Dendritic cell treated with granulocyte-macrophage colony-stimulating factor and Interleukin-4, amounts not matched to agents 40 ng/mL and 50 ng/mL, for 4 days (primary cell): ENCODE measurements at regions not wholly inside any gene's neighbourhood (a gene's known extent, or its start where the extent isn't known, plus 50 kb on each side); places are given as distances from the start of the nearest gene placed in this dataset.
"Not testable (repeated sequence)": the region's sequence is repeated elsewhere in the genome, so short reads cannot be mapped to it uniquely, and the experiment has no call there.

Source experiments
- H3K27ac Mint-ChIP-seq: one replicate; pipeline ENCODE4 v1.8.0; 2022; ENCODE audit warnings: mild to moderate bottlenecking, mixed read lengths
- H3K27me3 Mint-ChIP-seq: one replicate; pipeline ENCODE4 v1.8.0; 2022; ENCODE audit warnings: mild to moderate bottlenecking, mixed read lengths
- H3K36me3 Mint-ChIP-seq: one replicate; pipeline ENCODE4 v1.8.0; 2022; ENCODE audit warnings: low read depth, mixed read lengths
- H3K4me1 Mint-ChIP-seq: one replicate; pipeline ENCODE4 v1.8.0; 2022; ENCODE audit warnings: low read depth, mixed read lengths
- H3K4me3 Mint-ChIP-seq: one replicate; pipeline ENCODE4 v1.8.0; 2022; ENCODE audit warnings: mild to moderate bottlenecking, moderate library complexity, mixed read lengths
- H3K9me3 Mint-ChIP-seq: one replicate; pipeline ENCODE4 v1.8.0; 2022; ENCODE audit warnings: mixed read lengths
- intact Hi-C: fragments of 100-400 bp; cut with micrococcal nuclease; formaldehyde crosslinking; loops from one replicate; pipeline ENCODE4 v1.15.0; 2022

DNA sequence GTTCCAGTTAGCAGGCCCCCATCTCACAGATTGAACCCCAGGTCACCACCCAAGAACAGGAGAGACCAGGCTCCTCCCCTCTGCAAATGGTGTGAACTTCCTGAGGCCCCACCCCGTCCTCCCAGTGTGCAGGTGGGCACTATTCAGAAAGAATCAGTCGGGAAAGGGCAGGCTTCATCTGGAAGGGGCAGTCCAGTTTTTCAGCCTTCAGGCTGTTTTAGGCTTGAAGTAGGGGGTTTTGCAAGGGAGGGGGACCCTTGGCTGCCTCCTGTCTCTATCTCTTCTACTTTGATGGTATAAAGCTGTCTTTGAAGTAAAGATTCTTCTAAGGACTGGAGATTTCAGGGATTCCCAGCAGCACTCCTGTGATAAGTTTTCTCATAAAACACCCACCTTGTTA lies 267.6 kb downstream of the RND3 start:
- intact Hi-C loops = no loop called here
- no peaks in the 10 kb centered on the region for H3K36me3 Mint-ChIP-seq
- H3K4me3 Mint-ChIP-seq = no peak overlapping the region
- H3K27ac Mint-ChIP-seq = no peak overlapping the region
- H3K4me1 Mint-ChIP-seq = no peaks in the 10 kb centered on the region
- no peaks in the 10 kb centered on the region for H3K9me3 Mint-ChIP-seq
- H3K27me3 Mint-ChIP-seq = no peaks in the 10 kb centered on the region

DNA sequence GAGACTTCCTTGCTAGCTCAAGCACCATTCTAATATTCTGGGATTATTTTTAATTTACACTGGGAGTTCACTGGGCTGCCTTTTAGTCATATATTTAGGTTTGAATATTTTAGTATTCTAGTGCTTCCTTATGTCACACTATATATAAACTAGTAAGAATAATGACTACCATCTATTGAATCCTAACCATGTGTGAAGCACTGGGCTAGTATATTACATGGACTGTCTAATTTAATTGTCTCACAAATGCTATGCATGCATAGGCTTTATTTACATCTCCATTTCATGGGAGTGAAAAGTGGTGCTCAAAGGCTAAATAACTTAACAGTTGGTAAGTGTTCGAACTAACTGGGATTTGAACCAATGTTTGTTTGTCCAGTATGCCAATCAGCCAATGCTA lies 272.4 kb downstream of the RND3 start:
- Mint-ChIP-seq H3K4me3 (no peak overlapping the region), H3K9me3 (no peaks in the 10 kb centered on the region), H3K4me1 (no peaks in the 10 kb centered on the region), H3K36me3 (no peaks in the 10 kb centered on the region), H3K27ac (no peak overlapping the region), H3K27me3 (no peaks in the 10 kb centered on the region)
- intact Hi-C loops = no loop called here

DNA sequence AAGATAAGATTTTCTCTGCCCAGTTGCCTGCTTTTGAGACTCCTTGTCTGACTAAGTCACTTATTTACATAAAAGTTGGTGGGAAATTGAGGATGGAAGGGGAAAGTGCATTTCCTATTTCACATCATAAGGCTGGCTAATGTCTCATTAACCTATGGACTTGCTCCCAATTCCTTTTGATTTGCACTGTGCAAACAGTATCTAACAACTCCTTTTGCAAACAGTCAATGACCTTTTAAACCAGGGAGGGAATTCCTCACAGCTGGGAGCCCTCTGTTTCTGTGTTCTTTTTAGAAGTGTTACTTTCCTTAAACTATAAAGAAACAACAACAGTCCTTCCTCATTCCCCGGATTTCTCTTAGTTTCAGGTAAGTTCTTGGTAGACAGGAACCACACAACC lies 272.8 kb downstream of the RND3 start:
- Mint-ChIP-seq H3K27ac (no peak overlapping the region), H3K36me3 (no peaks in the 10 kb centered on the region), H3K4me3 (no peak overlapping the region), H3K27me3 (no peaks in the 10 kb centered on the region), H3K9me3 (no peaks in the 10 kb centered on the region), H3K4me1 (no peaks in the 10 kb centered on the region)
- intact Hi-C loops = no loop called here

DNA sequence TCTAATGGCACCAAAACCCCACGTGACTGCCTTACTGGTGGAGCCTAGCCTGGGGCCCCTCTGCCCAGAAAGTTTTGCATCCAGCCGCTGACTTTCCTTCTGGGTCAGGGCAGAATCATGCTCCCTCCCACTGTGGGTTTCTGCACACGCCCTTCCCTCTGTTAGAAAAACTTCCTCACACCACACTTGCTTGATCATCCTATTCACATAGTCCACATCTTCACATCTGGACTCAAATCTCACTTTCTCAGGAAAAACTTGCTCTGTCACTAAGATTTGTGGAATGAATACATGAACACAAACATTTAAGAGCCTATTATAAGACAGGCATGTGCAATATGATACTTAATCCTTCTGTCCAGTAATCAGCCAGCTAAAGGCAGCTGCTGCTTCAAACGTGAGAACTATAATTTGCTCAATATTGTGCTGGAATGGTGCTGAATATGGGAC lies 274.7 kb downstream of the RND3 start:
- Mint-ChIP-seq H3K4me1 (no peaks in the 10 kb centered on the region), H3K27me3 (no peaks in the 10 kb centered on the region), H3K27ac (no peak overlapping the region), H3K9me3 (peaks cover 6% of the 10 kb centered on the region), H3K4me3 (no peak overlapping the region), H3K36me3 (no peaks in the 10 kb centered on the region)
- intact Hi-C loops = no loop called here

DNA sequence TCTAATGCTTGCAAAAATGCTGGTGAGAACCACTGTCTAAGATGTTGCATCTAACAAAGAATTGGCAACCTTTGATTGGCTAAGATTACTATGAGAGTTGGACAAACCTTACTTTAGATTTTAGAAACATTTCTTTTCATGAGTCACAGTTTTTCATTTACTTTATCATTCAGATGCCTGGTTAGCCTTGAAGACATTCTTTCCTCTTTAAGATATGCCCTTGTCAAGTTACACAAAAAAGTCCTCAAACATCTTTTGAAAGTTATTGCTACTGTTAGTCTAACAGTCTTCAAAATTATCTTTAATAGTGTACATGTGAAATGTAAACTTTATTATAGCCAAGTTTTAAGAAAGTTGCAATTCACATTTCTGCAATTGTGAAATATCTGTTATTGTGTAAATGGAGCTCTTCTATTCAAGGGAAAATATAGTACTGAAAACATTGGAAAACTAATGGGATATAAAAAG lies 276.3 kb downstream of the RND3 start:
- Mint-ChIP-seq H3K27me3 (no peaks in the 10 kb centered on the region), H3K27ac (no peak overlapping the region), H3K9me3 (peaks cover 6% of the 10 kb centered on the region), H3K36me3 (no peaks in the 10 kb centered on the region), H3K4me3 (no peak overlapping the region), H3K4me1 (no peaks in the 10 kb centered on the region)
- intact Hi-C loops = no loop called here

DNA sequence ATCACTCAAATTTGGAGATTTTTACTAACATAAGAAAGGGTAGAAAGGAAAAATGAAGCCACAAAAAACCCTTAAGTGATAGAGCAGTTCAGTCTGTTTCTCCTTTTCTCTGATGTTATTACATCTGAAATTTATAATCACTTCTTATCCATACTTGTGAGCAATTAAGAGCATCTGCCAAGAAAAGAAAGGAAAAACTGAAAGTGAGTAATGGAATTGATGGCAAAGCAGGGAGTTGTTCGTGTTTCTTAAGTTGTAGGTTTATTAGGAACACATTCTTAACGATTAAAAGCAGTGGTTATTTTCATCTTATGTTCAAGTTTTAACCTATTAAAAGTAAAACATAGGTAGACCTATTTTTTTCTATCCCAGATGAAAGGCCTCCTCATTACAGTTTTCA lies 277.7 kb downstream of the RND3 start:
- no peaks in the 10 kb centered on the region for H3K4me1 Mint-ChIP-seq
- peaks cover 6% of the 10 kb centered on the region for H3K9me3 Mint-ChIP-seq
- no peak overlapping the region for H3K27ac Mint-ChIP-seq

DNA sequence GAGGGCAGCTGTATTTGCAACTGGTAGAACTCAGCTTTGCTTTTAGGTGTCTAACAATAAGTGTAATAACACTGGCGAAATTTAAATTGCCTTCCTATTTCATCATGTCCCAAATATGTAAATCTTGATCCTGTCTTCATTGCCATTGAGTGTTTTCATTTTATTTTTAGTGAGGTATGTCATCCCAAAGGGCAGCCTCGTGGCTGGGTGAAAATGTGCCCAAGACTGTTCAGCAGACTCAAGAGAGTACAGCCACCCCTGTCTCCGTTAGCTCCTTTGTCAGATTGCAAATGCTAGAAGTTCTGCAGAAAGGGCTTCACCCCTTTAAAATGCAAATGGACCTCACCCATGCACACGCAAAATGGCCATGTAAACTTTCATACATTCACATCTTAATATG lies 278.8 kb downstream of the RND3 start:
- Mint-ChIP-seq H3K9me3 (peaks cover 12% of the 10 kb centered on the region), H3K27me3 (no peaks in the 10 kb centered on the region), H3K4me3 (no peak overlapping the region), H3K4me1 (no peaks in the 10 kb centered on the region), H3K27ac (no peak overlapping the region), H3K36me3 (no peaks in the 10 kb centered on the region)
- intact Hi-C loops = no loop called here

More for the DNA sequence above, 277.7 kb downstream of the RND3 start:
- intact Hi-C loops = no loop called here
- Mint-ChIP-seq H3K27me3 (no peaks in the 10 kb centered on the region), H3K4me3 (no peak overlapping the region), H3K36me3 (no peaks in the 10 kb centered on the region)

DNA sequence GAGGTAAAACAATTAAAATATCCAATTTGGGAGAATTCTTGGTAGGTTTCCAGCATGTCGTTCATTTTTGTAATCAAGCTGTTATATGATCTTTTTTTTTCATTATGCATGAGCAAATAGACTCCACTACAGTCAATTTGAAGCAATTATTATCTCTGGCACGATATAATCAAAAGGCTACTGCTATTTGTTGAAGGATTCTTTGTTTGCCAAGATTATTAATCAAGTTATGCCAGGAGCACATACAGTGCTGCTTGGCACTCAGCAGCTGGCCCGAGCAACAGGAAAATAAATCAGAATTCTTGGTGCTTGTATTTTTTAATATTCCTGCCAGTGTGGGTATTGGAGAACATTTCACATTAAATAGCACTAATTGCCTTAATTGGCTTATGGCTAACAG lies 279.5 kb downstream of the RND3 start:
- Mint-ChIP-seq H3K27me3 (no peaks in the 10 kb centered on the region), H3K4me3 (no peak overlapping the region), H3K36me3 (no peaks in the 10 kb centered on the region), H3K27ac (no peak overlapping the region), H3K4me1 (no peaks in the 10 kb centered on the region), H3K9me3 (peaks cover 15% of the 10 kb centered on the region)
- intact Hi-C loops = no loop called here

DNA sequence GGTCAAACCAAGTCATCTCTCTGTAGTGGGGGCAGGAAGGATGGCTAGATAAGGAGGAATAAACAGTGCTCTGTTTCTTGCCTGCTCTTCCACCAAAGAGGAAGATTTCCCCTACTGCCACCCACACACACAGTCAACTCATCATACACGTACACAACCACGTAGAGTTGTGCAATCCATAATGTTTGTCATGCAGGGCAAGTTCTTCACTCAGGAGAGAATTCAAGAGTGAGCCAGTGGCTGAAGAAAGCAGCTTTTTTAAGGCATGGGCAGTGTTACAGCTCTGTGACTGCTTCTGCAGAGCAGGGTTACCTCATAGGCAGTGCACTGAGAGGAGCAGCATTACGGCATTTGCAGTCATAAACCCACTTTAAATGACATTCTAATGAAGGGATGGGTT lies 283.0 kb downstream of the RND3 start:
- intact Hi-C loops = no loop called here
- peaks cover 26% of the 10 kb centered on the region for H3K9me3 Mint-ChIP-seq
- H3K36me3 Mint-ChIP-seq = no peaks in the 10 kb centered on the region
- no peak overlapping the region for H3K4me3 Mint-ChIP-seq
- H3K27ac Mint-ChIP-seq = no peak overlapping the region
- no peaks in the 10 kb centered on the region for H3K4me1 Mint-ChIP-seq
- no peaks in the 10 kb centered on the region for H3K27me3 Mint-ChIP-seq

DNA sequence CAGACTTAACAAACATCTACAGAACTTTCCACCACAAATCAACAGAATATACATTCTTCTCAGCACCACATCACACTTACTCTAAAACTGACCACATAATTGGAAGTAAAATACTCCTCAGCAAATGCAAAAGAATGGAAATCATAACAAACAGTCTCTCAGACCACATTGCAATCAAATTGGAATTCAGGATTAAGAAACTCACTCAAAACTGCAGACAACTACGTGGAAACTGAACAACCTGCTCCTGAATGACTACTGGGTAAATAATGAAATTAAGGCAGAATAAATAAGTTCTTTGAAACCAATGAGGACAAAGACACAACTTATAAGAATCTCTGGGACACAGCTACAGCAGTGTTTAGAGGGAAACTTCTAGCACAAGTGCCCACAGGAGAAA lies 292.7 kb downstream of the RND3 start:
- H3K36me3 Mint-ChIP-seq, H3K27me3 Mint-ChIP-seq, intact Hi-C loops: not testable (repeated sequence)

DNA sequence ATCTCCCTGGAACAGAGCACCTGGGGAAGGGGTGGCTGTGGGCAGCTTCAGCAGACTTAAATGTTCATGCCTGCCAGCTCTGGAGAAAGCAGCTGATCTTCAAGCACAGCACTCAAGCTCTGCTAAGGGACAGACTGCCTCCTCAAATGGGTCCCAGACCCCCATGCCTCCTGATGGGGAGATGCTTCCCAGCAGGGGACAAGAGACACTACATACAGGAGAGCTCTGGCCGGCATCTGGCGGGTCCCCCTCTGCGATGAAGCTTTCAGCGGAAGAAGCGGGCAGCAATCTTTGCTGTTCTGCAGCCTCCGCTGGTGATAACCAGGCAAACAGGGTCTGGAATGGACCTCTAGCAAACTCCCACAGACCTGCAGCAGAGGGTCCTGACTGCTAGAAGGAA lies 294.8 kb downstream of the RND3 start:
- H3K4me3 Mint-ChIP-seq = no peak overlapping the region
- H3K4me1 Mint-ChIP-seq = no peaks in the 10 kb centered on the region
- no peaks in the 10 kb centered on the region for H3K27me3 Mint-ChIP-seq
- intact Hi-C loops = no loop called here
- no peaks in the 10 kb centered on the region for H3K36me3 Mint-ChIP-seq
- H3K9me3 Mint-ChIP-seq = peaks cover 8% of the 10 kb centered on the region
- no peak overlapping the region for H3K27ac Mint-ChIP-seq

More for the DNA sequence above, 292.7 kb downstream of the RND3 start:
- not testable (repeated sequence) for H3K4me1 Mint-ChIP-seq, H3K9me3 Mint-ChIP-seq, H3K4me3 Mint-ChIP-seq, H3K27ac Mint-ChIP-seq

DNA sequence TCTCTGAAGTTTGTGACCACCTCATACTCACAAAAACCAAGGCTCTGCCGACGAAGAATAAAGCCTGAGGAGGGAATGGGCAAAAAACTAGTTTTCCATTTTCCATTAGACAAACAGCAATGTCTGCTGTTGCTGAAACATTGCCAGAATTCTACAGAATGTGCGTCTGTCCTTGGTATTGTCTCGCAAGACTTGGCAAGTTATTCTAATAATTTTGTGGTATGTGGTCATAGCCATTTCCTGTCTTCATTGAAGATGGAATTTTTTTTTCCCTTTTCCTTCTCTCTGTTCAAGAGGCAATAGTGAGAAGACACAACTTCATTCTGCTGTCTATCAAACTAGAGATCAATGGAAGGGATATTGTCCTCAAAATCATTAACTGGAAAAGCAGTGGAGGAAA lies 296.1 kb downstream of the RND3 start:
- intact Hi-C loops = no loop called here
- Mint-ChIP-seq H3K27ac (no peak overlapping the region), H3K9me3 (peaks cover 8% of the 10 kb centered on the region), H3K4me3 (no peak overlapping the region), H3K36me3 (no peaks in the 10 kb centered on the region), H3K27me3 (no peaks in the 10 kb centered on the region), H3K4me1 (no peaks in the 10 kb centered on the region)

DNA sequence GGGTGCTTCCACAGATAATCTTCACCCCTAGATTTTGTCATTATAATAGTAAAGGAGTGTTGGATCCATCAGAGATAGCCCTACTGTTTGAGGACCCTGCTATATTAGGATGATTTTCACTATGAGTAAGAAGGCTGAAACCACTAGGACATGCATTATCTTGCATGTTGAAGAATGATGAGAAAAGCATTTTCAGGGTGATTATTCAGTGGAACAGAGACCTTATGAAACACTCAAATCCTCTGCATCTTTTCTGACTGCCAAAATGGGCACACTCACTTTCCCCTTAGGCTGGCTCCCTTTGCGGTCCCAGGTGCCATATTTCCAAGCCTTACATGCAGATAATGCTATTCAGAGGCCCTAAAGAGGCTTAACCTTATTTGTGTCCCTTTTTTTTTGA lies 296.9 kb downstream of the RND3 start:
- Mint-ChIP-seq H3K27ac (no peak overlapping the region), H3K4me1 (no peaks in the 10 kb centered on the region), H3K9me3 (peaks cover 8% of the 10 kb centered on the region), H3K27me3 (no peaks in the 10 kb centered on the region), H3K36me3 (no peaks in the 10 kb centered on the region), H3K4me3 (no peak overlapping the region)
- intact Hi-C loops = no loop called here

DNA sequence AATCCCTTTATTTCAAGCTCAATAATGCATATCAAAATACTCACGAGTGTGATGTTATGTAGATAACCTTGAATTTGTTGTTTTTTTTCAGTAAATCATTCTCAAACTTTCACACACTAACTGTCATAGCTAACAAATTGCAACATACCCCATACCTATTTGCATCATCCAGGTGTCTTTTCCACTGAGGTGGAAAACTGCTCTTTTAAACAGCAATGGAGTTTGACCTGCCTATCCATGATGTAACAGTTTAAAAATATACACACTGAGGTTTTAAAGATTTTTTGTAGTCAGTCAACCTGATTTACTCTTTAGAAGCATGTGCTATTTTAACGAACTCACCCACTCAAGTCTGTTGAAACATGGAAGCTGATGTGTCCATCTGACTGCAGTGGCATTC lies 298.7 kb downstream of the RND3 start:
- intact Hi-C loops = no loop called here
- Mint-ChIP-seq H3K4me1 (no peaks in the 10 kb centered on the region), H3K4me3 (no peak overlapping the region), H3K9me3 (peaks cover 17% of the 10 kb centered on the region), H3K27ac (no peak overlapping the region), H3K27me3 (no peaks in the 10 kb centered on the region), H3K36me3 (no peaks in the 10 kb centered on the region)

DNA sequence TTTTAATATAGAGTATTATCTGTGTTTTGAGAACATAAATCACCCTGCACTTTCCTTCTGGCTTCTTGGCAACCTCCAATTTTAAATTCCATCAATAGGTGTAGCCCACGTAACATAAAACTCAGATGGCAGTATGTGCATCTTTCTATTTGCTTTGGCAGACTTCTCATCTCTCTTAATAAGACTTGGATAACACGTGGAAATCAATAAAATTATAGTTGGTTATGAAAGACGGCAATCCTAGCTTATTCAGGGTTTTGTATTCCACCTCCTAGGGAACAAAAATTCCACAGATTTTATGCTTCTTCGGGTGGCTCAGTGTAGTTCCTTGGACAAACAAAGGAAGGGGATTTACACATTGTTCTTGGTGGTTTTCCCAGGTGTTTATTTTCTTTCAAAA lies 299.3 kb downstream of the RND3 start:
- no peak overlapping the region for H3K4me3 Mint-ChIP-seq
- H3K4me1 Mint-ChIP-seq = no peaks in the 10 kb centered on the region
- H3K9me3 Mint-ChIP-seq = peaks cover 23% of the 10 kb centered on the region
- H3K27me3 Mint-ChIP-seq = no peaks in the 10 kb centered on the region
- H3K27ac Mint-ChIP-seq = no peak overlapping the region
- intact Hi-C loops = no loop called here
- H3K36me3 Mint-ChIP-seq = no peaks in the 10 kb centered on the region
